IMR-90 (cell line): ENCODE measurements at regions not wholly inside any gene's neighbourhood (a gene's known extent, or its start where the extent isn't known, plus 50 kb on each side); places are given as distances from the start of the nearest gene placed in this dataset.

Source experiments
- CEBPB ChIP-seq: IDR thresholded peaks from 2 replicates; pipeline ENCODE4 v1.6.1; 2012; ENCODE audit warnings: low read depth, low read length, improper control_type of control experiment
- CTCF ChIP-seq: conservative IDR thresholded peaks from 2 replicates; pipeline ENCODE4 v1.5.1; 2012; ENCODE audit warnings: mild to moderate bottlenecking, low read depth, low read length, improper control_type of control experiment
- MXI1 ChIP-seq: IDR thresholded peaks from 2 replicates; pipeline ENCODE4 v1.6.1; 2012; ENCODE audit warnings: low read depth, mild to moderate bottlenecking, low read length, moderate library complexity, borderline replicate concordance
- SMC3 ChIP-seq: fragments of 150-350 bp; IDR thresholded peaks from 2 replicates; pipeline ENCODE4 v1.6.1; 2016; ENCODE audit warnings: low read depth, mild to moderate bottlenecking, antibody characterized with exemption, low read length, moderate library complexity
- USF2 ChIP-seq: fragments of 150-350 bp; IDR thresholded peaks from 2 replicates; pipeline ENCODE4 v1.6.1; 2017; ENCODE audit warnings: mild to moderate bottlenecking, antibody characterized with exemption, low read length, low read depth

GRCh38 chr2:144706647-144707046 lies 186.7 kb upstream of the ZEB2 start:
- no peak for TF ChIP-seq CTCF
- TF ChIP-seq MXI1: no peak
- no peak for TF ChIP-seq USF2
- no peak for TF ChIP-seq SMC3
- TF ChIP-seq CEBPB: no peak
